ENCODE measurements at regions not wholly inside any gene's neighbourhood (a gene's known extent, or its start where the extent isn't known, plus 50 kb on each side); places are given as distances from the start of the nearest gene placed in this dataset.

- no peak overlapping the region for H3K27ac ChIP-seq (ENCODE audit: low read length)
- no peak overlapping the region for H2AFZ ChIP-seq (ENCODE audit: low read depth, low read length)
- no peak for TF ChIP-seq EZH2 (IDR thresholded peaks at IDR 0.05; ENCODE audit: borderline replicate concordance, insufficient read depth, low read length, poor library complexity, severe bottlenecking)
- no peak for TF ChIP-seq RAD21 (conservative IDR thresholded peaks at IDR 0.05)
- no peak for TF ChIP-seq SMC3 (conservative IDR thresholded peaks at IDR 0.05; ENCODE audit: poor library complexity)
- TF ChIP-seq EP300 (conservative IDR thresholded peaks at IDR 0.05; ENCODE audit: poor library complexity, severe bottlenecking): no peak
- no peak for TF ChIP-seq REST (IDR thresholded peaks at IDR 0.05; ENCODE audit: borderline replicate concordance)
- TF ChIP-seq POLR2AphosphoS5 (IDR thresholded peaks at IDR 0.05): no peak
- peak; percentile 31 for TF ChIP-seq CTCF (IDR thresholded peaks at IDR 0.05; ENCODE audit: poor library complexity, severe bottlenecking)
- no peaks in the 10 kb centered on the region for H4K20me1 ChIP-seq (ENCODE audit: insufficient read depth)
- no peaks in the 10 kb centered on the region for H3K79me2 ChIP-seq (replicated peaks; ENCODE audit: insufficient read depth, low read length)
- no peaks in the 10 kb centered on the region for H3K9me3 ChIP-seq (ENCODE audit: low read length)
- no peaks in the 10 kb centered on the region for H3F3A ChIP-seq (ENCODE audit: insufficient read depth, low read length, poor library complexity, severe bottlenecking)
- no peaks in the 10 kb centered on the region for H3K36me3 ChIP-seq (ENCODE audit: insufficient read depth, low read length)
- H3K9ac ChIP-seq (ENCODE audit: low read length): no peak overlapping the region
- H3K4me2 ChIP-seq (ENCODE audit: low read length): no peak overlapping the region
- H3K27me3 ChIP-seq (ENCODE audit: insufficient read depth, low read depth, low read length): no peaks in the 10 kb centered on the region
- no peaks in the 10 kb centered on the region for H3K9me2 ChIP-seq (ENCODE audit: insufficient read depth, low read length)
- H3K4me3 ChIP-seq (ENCODE audit: low read length): no peak overlapping the region
Measured at GRCh38 chr1:117754061-117754969, 148.5 kb downstream of the TENT5C start.

- Histone ChIP-seq H3K9ac (ENCODE audit: low read length) (no peak overlapping the region), H3F3A (ENCODE audit: insufficient read depth, low read length, poor library complexity, severe bottlenecking) (no peaks in the 10 kb centered on the region), H3K4me3 (ENCODE audit: low read length) (no peak overlapping the region), H3K79me2 (replicated peaks; ENCODE audit: insufficient read depth, low read length) (no peaks in the 10 kb centered on the region), H3K9me2 (ENCODE audit: insufficient read depth, low read length) (no peaks in the 10 kb centered on the region), H3K4me2 (ENCODE audit: low read length) (no peak overlapping the region), H3K27me3 (ENCODE audit: insufficient read depth, low read depth, low read length) (no peaks in the 10 kb centered on the region), H3K27ac (ENCODE audit: low read length) (no peak overlapping the region), H4K20me1 (ENCODE audit: insufficient read depth) (no peaks in the 10 kb centered on the region), H3K36me3 (ENCODE audit: insufficient read depth, low read length) (no peaks in the 10 kb centered on the region), H3K9me3 (ENCODE audit: low read length) (no peaks in the 10 kb centered on the region), H2AFZ (ENCODE audit: low read depth, low read length) (no peak overlapping the region)
- no peak for TF ChIP-seq MXI1 (conservative IDR thresholded peaks at IDR 0.05; ENCODE audit: poor library complexity, severe bottlenecking)
- TF ChIP-seq TAF1 (IDR thresholded peaks at IDR 0.05; ENCODE audit: low read depth): no peak
- no peak for TF ChIP-seq SMC3 (conservative IDR thresholded peaks at IDR 0.05; ENCODE audit: poor library complexity)
- TF ChIP-seq CTCF (IDR thresholded peaks at IDR 0.05; ENCODE audit: poor library complexity, severe bottlenecking): no peak
- no peak for TF ChIP-seq REST (IDR thresholded peaks at IDR 0.05; ENCODE audit: borderline replicate concordance)
- no peak for TF ChIP-seq RAD21 (conservative IDR thresholded peaks at IDR 0.05)
- no peak for TF ChIP-seq EZH2 (IDR thresholded peaks at IDR 0.05; ENCODE audit: borderline replicate concordance, insufficient read depth, low read length, poor library complexity, severe bottlenecking)
- no peak for TF ChIP-seq POLR2AphosphoS5 (IDR thresholded peaks at IDR 0.05)
- TF ChIP-seq EP300 (conservative IDR thresholded peaks at IDR 0.05; ENCODE audit: poor library complexity, severe bottlenecking): no peak
Measured at GRCh38 chr1:117757668-117758067, 151.8 kb downstream of the TENT5C start.
